Neuronal stem cell (in vitro differentiated cells): ENCODE measurements at regions not wholly inside any gene's neighbourhood (a gene's known extent, or its start where the extent isn't known, plus 50 kb on each side); places are given as distances from the start of the nearest gene placed in this dataset.
A peak's percentile ranks its signal among the peaks of the same experiment; 100 is the strongest.

Experiments
- DNase-seq: peaks from one replicate; pipeline ENCODE4 v3.0.0-alpha.2; 2013; ENCODE audit warnings: low spot score
- H2AFZ ChIP-seq: one replicate; pipeline ENCODE4 v1.6.1; 2013; ENCODE audit warnings: mild to moderate bottlenecking, low read length, inconsistent platforms
- H2AK5ac ChIP-seq: 2 replicates; pipeline ENCODE4 v1.6.1; 2013; ENCODE audit warnings: low read depth, mild to moderate bottlenecking, inconsistent platforms, low read length, moderate library complexity, mixed read lengths
- H2BK120ac ChIP-seq: 2 replicates; pipeline ENCODE4 v1.6.1; 2013; ENCODE audit warnings: low read depth, mild to moderate bottlenecking, inconsistent platforms, low read length, moderate library complexity, mixed read lengths
- H2BK12ac ChIP-seq: one replicate; pipeline ENCODE4 v1.6.1; 2013; ENCODE audit warnings: low read length, inconsistent platforms
- H2BK15ac ChIP-seq: 2 replicates; pipeline ENCODE4 v1.6.1; 2013; ENCODE audit warnings: mild to moderate bottlenecking, low read length, inconsistent platforms, mixed read lengths
- H2BK5ac ChIP-seq: one replicate; pipeline ENCODE4 v1.6.1; 2013; ENCODE audit warnings: inconsistent platforms, mild to moderate bottlenecking, low read length, moderate library complexity
- H3K14ac ChIP-seq: one replicate; pipeline ENCODE4 v1.6.1; 2013; ENCODE audit warnings: low read length, inconsistent platforms
- H3K18ac ChIP-seq: 2 replicates; pipeline ENCODE4 v1.6.1; 2013; ENCODE audit warnings: low read length, inconsistent platforms
- H3K23ac ChIP-seq: 2 replicates; pipeline ENCODE4 v1.6.1; 2013; ENCODE audit warnings: low read depth, mild to moderate bottlenecking, mixed read lengths, low read length, inconsistent platforms; ENCODE audit not compliant: poor library complexity
- H3K27ac ChIP-seq: replicated peaks from 3 replicates; pipeline ENCODE4 v1.5.1; 2013; ENCODE audit warnings: low read length, inconsistent platforms
- H3K27me3 ChIP-seq, 3 experiments: 2 replicates each; pipeline ENCODE4 v1.6.1; 2013; ENCODE audit warnings: low read length in 3 of 3, mild to moderate bottlenecking in 2 of 3, inconsistent platforms in 1 of 3, low read depth in 1 of 3, mixed read lengths in 1 of 3, moderate library complexity in 1 of 3; ENCODE audit not compliant: control insufficient read depth in 3 of 3, insufficient read depth in 3 of 3
- H3K36me3 ChIP-seq, 2 donors: replicated peaks in 1 of 2; 2 replicates each; pipeline ENCODE4 v1.6.1; 2013; ENCODE audit warnings: low read length in 2 of 2; ENCODE audit not compliant: control insufficient read depth in 2 of 2, insufficient read depth in 2 of 2
- H3K4ac ChIP-seq: 2 replicates; pipeline ENCODE4 v1.6.1; 2013; ENCODE audit warnings: inconsistent platforms, mild to moderate bottlenecking, low read length, moderate library complexity
- H3K4me1 ChIP-seq, 2 donors: 1 replicate in 1 of 2; 2 replicates in 1 of 2; pipeline ENCODE4 v1.6.1; 2013; ENCODE audit warnings: low read length in 2 of 2, low read depth in 1 of 2; ENCODE audit not compliant: control insufficient read depth in 2 of 2, insufficient read depth in 1 of 2
- H3K4me2 ChIP-seq: one replicate; pipeline ENCODE4 v1.6.1; 2013; ENCODE audit warnings: mild to moderate bottlenecking, low read length, inconsistent platforms; ENCODE audit not compliant: insufficient read depth, poor library complexity, severe bottlenecking
- H3K4me3 ChIP-seq, 2 donors: 2 replicates each; pipeline ENCODE4 v1.5.1; 2013; ENCODE audit warnings: low read length in 2 of 2, mild to moderate bottlenecking in 2 of 2, inconsistent platforms in 1 of 2, moderate library complexity in 1 of 2
- H3K79me1 ChIP-seq: one replicate; pipeline ENCODE4 v1.6.1; 2013; ENCODE audit warnings: low read depth, mild to moderate bottlenecking, inconsistent platforms, low read length, moderate library complexity
- H3K9ac ChIP-seq: one replicate; pipeline ENCODE4 v1.6.1; 2013; ENCODE audit warnings: mild to moderate bottlenecking, low read depth, low read length, inconsistent platforms; ENCODE audit not compliant: poor library complexity
- H3K9me3 ChIP-seq, 2 donors: replicated peaks in 1 of 2; 2 replicates each; pipeline versions ENCODE3 to v1.6.1; 2013; ENCODE audit warnings: low read length in 2 of 2, mild to moderate bottlenecking in 2 of 2, inconsistent platforms in 1 of 2, low read depth in 1 of 2, mixed read lengths in 1 of 2, moderate library complexity in 1 of 2; ENCODE audit not compliant: control insufficient read depth in 2 of 2, insufficient read depth in 1 of 2
- H4K8ac ChIP-seq: one replicate; pipeline ENCODE4 v1.6.1; 2013; ENCODE audit warnings: low read depth, mild to moderate bottlenecking, inconsistent platforms, low read length, moderate library complexity
- H4K91ac ChIP-seq: one replicate; pipeline ENCODE4 v1.6.1; 2013; ENCODE audit warnings: low read length, low read depth, mild to moderate bottlenecking, inconsistent platforms; ENCODE audit not compliant: poor library complexity
- WGBS, 2 donors: extraction: QIAGEN DNeasy Blood & Tissue Kit; methylation state at CpG; one replicate each; pipeline ENCODE4 v1.1.7; 2013; ENCODE audit warnings: missing lambda C conversion rate in 2 of 2, mixed read lengths in 1 of 2; ENCODE audit not compliant: insufficient read length in 2 of 2, insufficient replicate concordance in 1 of 2; ENCODE audit errors: extremely low coverage in 2 of 2; 5-methylcytosine and 5-hydroxymethylcytosine counted together

GRCh38 chr14:32012062-32012461 lies 65.0 kb upstream of the ARHGAP5 start:
- Histone ChIP-seq H3K23ac (no peak overlapping the region), H2BK120ac (no peak overlapping the region), H4K91ac (no peak overlapping the region), H3K9ac (no peak overlapping the region), H4K8ac (no peak overlapping the region), H3K4ac (no peak overlapping the region), H3K4me1 (peaks cover 3 to 11% of the 10 kb centered on the region in 2 donors), H3K4me3 (no peak overlapping the region), H2AFZ (no peak overlapping the region), H2BK12ac (no peak overlapping the region), H3K4me2 (no peak overlapping the region), H3K18ac (no peak overlapping the region), H3K14ac (no peak overlapping the region), H3K27ac (no peak overlapping the region), H3K79me1 (no peaks in the 10 kb centered on the region), H3K9me3 (no peaks in the 10 kb centered on the region), H3K36me3 (no peaks in the 10 kb centered on the region), H2BK5ac (no peak overlapping the region), H2AK5ac (no peak overlapping the region), H3K27me3 (peaks cover 0 to 6% (median 0%) of the 10 kb centered on the region in 3 experiments), H2BK15ac (no peak overlapping the region)
- DNase-seq = no peak

GRCh38 chr14:32012571-32012970 lies 64.5 kb upstream of the ARHGAP5 start:
- H2BK12ac ChIP-seq = no peak overlapping the region
- H3K27me3 ChIP-seq = peaks cover 0 to 2% (median 0%) of the 10 kb centered on the region in 3 experiments
- H3K9me3 ChIP-seq = no peaks in the 10 kb centered on the region
- no peak overlapping the region for H3K9ac ChIP-seq
- H3K18ac ChIP-seq = no peak overlapping the region
- no peak overlapping the region for H3K27ac ChIP-seq
- no peak overlapping the region for H2BK120ac ChIP-seq
- peaks cover 3 to 11% of the 10 kb centered on the region in 2 donors for H3K4me1 ChIP-seq
- no peak overlapping the region for H2AK5ac ChIP-seq
- H3K36me3 ChIP-seq = no peaks in the 10 kb centered on the region
- no peak overlapping the region for H3K4me2 ChIP-seq
- H2BK15ac ChIP-seq = no peak overlapping the region
- H3K23ac ChIP-seq = no peak overlapping the region
- no peak overlapping the region for H3K14ac ChIP-seq
- H3K79me1 ChIP-seq = no peaks in the 10 kb centered on the region
- no peak for DNase-seq
- WGBS, 2 donors = no CpG with 5 or more reads among the region's 1 CpG
- H4K91ac ChIP-seq = no peak overlapping the region
- no peak overlapping the region for H3K4me3 ChIP-seq
- H4K8ac ChIP-seq = no peak overlapping the region
- no peak overlapping the region for H2AFZ ChIP-seq
- no peak overlapping the region for H2BK5ac ChIP-seq
- H3K4ac ChIP-seq = no peak overlapping the region

- Histone ChIP-seq H3K14ac (no peak overlapping the region), H2BK5ac (no peak overlapping the region), H3K27me3 (no peaks in the 10 kb centered on the region), H4K91ac (no peak overlapping the region), H2AFZ (no peak overlapping the region), H2BK12ac (no peak overlapping the region), H2AK5ac (no peak overlapping the region), H3K36me3 (no peaks in the 10 kb centered on the region), H3K4ac (no peak overlapping the region), H3K9ac (no peak overlapping the region), H3K18ac (no peak overlapping the region), H3K9me3 (no peaks in the 10 kb centered on the region), H3K27ac (no peak overlapping the region), H2BK120ac (no peak overlapping the region), H3K4me2 (no peak overlapping the region), H3K4me1 (peaks cover 3 to 11% of the 10 kb centered on the region in 2 donors), H3K4me3 (no peak overlapping the region), H3K23ac (no peak overlapping the region), H4K8ac (no peak overlapping the region), H2BK15ac (no peak overlapping the region), H3K79me1 (no peaks in the 10 kb centered on the region)
- DNase-seq = no peak
- WGBS, 2 donors = no CpG with 5 or more reads among the region's 6 CpGs
Measured at GRCh38 chr14:32013083-32013482, 64.0 kb upstream of the ARHGAP5 start.

- Histone ChIP-seq H3K27me3 (no peaks in the 10 kb centered on the region), H2BK12ac (no peak overlapping the region), H3K9me3 (no peaks in the 10 kb centered on the region), H3K4me2 (no peak overlapping the region), H3K36me3 (no peaks in the 10 kb centered on the region), H3K27ac (peak overlapping the region; percentile 50), H3K79me1 (no peaks in the 10 kb centered on the region), H4K8ac (no peak overlapping the region), H2AFZ (peak overlapping the region; percentile 41), H3K9ac (no peak overlapping the region), H3K18ac (peak overlapping the region; percentile 13), H2BK120ac (no peak overlapping the region), H2BK5ac (no peak overlapping the region), H2BK15ac (no peak overlapping the region), H3K14ac (no peak overlapping the region), H3K4ac (no peak overlapping the region), H3K23ac (no peak overlapping the region), H2AK5ac (no peak overlapping the region), H3K4me1 (peaks cover 9 to 14% of the 10 kb centered on the region in 2 donors), H4K91ac (no peak overlapping the region), H3K4me3 (no peak overlapping the region)
- no CpG with 5 or more reads among the region's 1 CpG for WGBS, 2 donors
- DNase-seq = no peak
Measured at GRCh38 chr14:32014057-32014456, 63.0 kb upstream of the ARHGAP5 start.
